MG63 (cell line): ENCODE measurements at regions not wholly inside any gene's neighbourhood (a gene's known extent, or its start where the extent isn't known, plus 50 kb on each side); places are given as distances from the start of the nearest gene placed in this dataset.
A peak's percentile ranks its signal among the peaks of the same experiment; 100 is the strongest.

ENCODE experiments used
- DNase-seq: peaks from one replicate; pipeline ENCODE4 v3.0.0-alpha.2; 2020
- H3K27me3 ChIP-seq: fragments of 250-450 bp; sonication (Bioruptor Pico); 2 replicates; pipeline ENCODE4 v1.5.1; 2020; ENCODE audit warnings: mild to moderate bottlenecking, moderate library complexity
- H3K36me3 ChIP-seq: fragments of 250-450 bp; sonication (Bioruptor Pico); 2 replicates; pipeline ENCODE4 v1.5.1; 2020; ENCODE audit warnings: mild to moderate bottlenecking, moderate library complexity
- H3K4me3 ChIP-seq: fragments of 250-450 bp; sonication (Bioruptor Pico); 2 replicates; pipeline ENCODE4 v1.5.1; 2020; ENCODE audit warnings: mild to moderate bottlenecking, moderate library complexity
- H3K9me3 ChIP-seq: fragments of 250-450 bp; sonication (Bioruptor Pico); 2 replicates; pipeline ENCODE4 v1.5.1; 2020; ENCODE audit warnings: mild to moderate bottlenecking, moderate library complexity

- no peak for DNase-seq
- peaks cover 5% of the 10 kb centered on the region for H3K27me3 ChIP-seq
- no peaks in the 10 kb centered on the region for H3K9me3 ChIP-seq
- H3K36me3 ChIP-seq = no peaks in the 10 kb centered on the region
- no peak overlapping the region for H3K4me3 ChIP-seq
These were observed 65.0 kb downstream of the NOL4 start for GRCh38 chr18:34159691-34160185.

GRCh38 chr18:34158881-34159690, 65.6 kb downstream of the NOL4 start:
- no peak overlapping the region for H3K4me3 ChIP-seq
- DNase-seq = peak; percentile 1
- no peaks in the 10 kb centered on the region for H3K36me3 ChIP-seq
- H3K27me3 ChIP-seq = peaks cover 5% of the 10 kb centered on the region
- H3K9me3 ChIP-seq = no peaks in the 10 kb centered on the region

DNA sequence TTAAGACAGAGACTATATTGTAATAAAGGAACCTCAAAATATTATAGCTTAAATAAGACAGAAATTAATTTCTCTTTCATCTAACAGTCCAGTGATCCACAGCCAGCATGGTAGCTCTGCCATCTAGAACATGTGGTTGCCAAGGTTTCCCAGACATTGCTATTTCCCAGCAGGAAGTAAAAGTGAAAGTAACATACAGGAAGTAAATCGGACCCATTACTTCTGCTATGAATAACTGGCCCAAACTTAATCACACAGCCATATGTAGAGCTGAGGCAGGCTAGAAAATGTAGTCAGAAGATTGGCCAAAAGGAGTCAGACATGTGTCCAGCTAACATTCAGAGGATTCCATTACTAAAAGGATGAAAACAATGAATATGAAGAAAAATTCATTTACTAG, 71.0 kb downstream of the NOL4 start:
- no peak for DNase-seq
- H3K9me3 ChIP-seq = no peaks in the 10 kb centered on the region
- H3K4me3 ChIP-seq = peak overlapping the region; percentile 16
- H3K27me3 ChIP-seq = peaks cover 5% of the 10 kb centered on the region
- no peaks in the 10 kb centered on the region for H3K36me3 ChIP-seq

DNA sequence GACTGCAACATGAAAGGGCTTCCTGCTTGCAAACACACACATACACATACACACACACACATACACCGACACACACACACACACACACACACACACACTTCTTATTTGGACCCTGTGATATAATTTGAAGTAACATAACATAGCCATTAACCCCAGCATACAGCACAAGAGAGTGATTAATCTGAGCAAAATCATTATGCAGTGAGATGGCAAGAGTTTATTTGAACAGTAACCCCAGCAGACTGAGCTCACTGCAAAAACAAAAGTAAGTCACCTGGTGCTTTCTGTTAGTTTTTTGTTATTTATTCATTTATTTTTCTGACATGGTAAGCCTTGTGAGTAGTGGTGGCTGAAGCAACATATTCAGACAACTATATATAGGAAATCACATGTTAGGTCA, 93.7 kb downstream of the NOL4 start:
- Histone ChIP-seq H3K36me3 (no peaks in the 10 kb centered on the region), H3K9me3 (no peaks in the 10 kb centered on the region), H3K27me3 (no peaks in the 10 kb centered on the region), H3K4me3 (no peak overlapping the region)
- no peak for DNase-seq

DNA sequence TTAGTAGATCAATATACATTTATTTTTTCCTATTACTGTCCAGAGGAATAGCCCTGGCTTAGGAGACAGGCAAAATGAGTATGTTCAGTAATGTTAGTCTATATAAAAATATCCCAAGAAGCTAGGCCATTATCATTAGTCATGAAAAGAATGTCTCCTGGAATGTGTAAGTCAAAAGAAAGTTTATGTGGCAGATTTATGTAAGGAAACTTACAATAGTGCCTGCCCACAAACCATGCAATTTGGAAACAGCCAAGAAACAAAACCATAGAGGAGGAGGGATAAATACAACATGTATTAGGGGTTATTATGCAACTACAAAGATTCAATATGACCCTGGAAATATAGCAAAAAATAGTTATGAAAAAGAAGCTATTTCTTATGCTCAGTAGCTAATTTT, 96.3 kb downstream of the NOL4 start:
- no peaks in the 10 kb centered on the region for H3K9me3 ChIP-seq
- no peaks in the 10 kb centered on the region for H3K36me3 ChIP-seq
- H3K27me3 ChIP-seq = no peaks in the 10 kb centered on the region
- no peak for DNase-seq
- H3K4me3 ChIP-seq = no peak overlapping the region

GRCh38 chr18:34126121-34126520, 98.6 kb downstream of the NOL4 start:
- H3K27me3 ChIP-seq = no peaks in the 10 kb centered on the region
- DNase-seq = no peak
- no peak overlapping the region for H3K4me3 ChIP-seq
- H3K36me3 ChIP-seq = no peaks in the 10 kb centered on the region
- no peaks in the 10 kb centered on the region for H3K9me3 ChIP-seq

GRCh38 chr18:34122724-34123334, 101.9 kb downstream of the NOL4 start:
- no peak overlapping the region for H3K4me3 ChIP-seq
- H3K36me3 ChIP-seq = no peaks in the 10 kb centered on the region
- no peaks in the 10 kb centered on the region for H3K27me3 ChIP-seq
- DNase-seq = peak; percentile 1
- H3K9me3 ChIP-seq = no peaks in the 10 kb centered on the region

GRCh38 chr18:34121200-34121721, 103.5 kb downstream of the NOL4 start:
- Histone ChIP-seq H3K4me3 (no peak overlapping the region), H3K27me3 (no peaks in the 10 kb centered on the region), H3K9me3 (no peaks in the 10 kb centered on the region), H3K36me3 (no peaks in the 10 kb centered on the region)
- DNase-seq = no peak

DNA sequence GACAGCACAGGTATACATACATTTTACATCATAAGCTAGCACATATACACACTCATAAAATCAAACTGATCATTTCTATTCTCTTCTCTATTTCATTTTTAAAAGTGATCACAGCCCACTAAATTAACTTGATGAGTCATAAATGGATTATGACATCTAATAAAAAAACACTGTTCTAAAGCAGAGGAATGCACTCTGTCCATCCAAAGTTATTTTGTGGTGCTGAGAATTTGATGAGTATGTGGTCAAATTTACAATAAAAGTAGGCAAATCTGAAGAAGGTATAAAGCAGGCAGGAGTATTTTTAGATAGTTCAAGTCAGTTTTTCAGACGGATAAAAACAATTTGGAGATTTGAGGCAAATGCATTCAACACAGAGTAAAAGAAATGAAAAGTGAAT, 104.4 kb downstream of the NOL4 start:
- no peak for DNase-seq
- Histone ChIP-seq H3K36me3 (no peaks in the 10 kb centered on the region), H3K27me3 (no peaks in the 10 kb centered on the region), H3K4me3 (no peak overlapping the region), H3K9me3 (no peaks in the 10 kb centered on the region)

- Histone ChIP-seq H3K9me3 (no peaks in the 10 kb centered on the region), H3K27me3 (no peaks in the 10 kb centered on the region), H3K4me3 (no peak overlapping the region), H3K36me3 (no peaks in the 10 kb centered on the region)
- no peak for DNase-seq
These were observed 107.4 kb downstream of the NOL4 start for GRCh38 chr18:34117319-34117718.

- DNase-seq = no peak
- no peaks in the 10 kb centered on the region for H3K27me3 ChIP-seq
- no peaks in the 10 kb centered on the region for H3K9me3 ChIP-seq
- no peak overlapping the region for H3K4me3 ChIP-seq
- no peaks in the 10 kb centered on the region for H3K36me3 ChIP-seq
These were observed 109.2 kb downstream of the NOL4 start for GRCh38 chr18:34115409-34116081.

- H3K36me3 ChIP-seq = no peaks in the 10 kb centered on the region
- no peaks in the 10 kb centered on the region for H3K9me3 ChIP-seq
- H3K27me3 ChIP-seq = no peaks in the 10 kb centered on the region
- DNase-seq = no peak
- no peak overlapping the region for H3K4me3 ChIP-seq
These were observed 109.7 kb downstream of the NOL4 start for GRCh38 chr18:34114996-34115395.

DNA sequence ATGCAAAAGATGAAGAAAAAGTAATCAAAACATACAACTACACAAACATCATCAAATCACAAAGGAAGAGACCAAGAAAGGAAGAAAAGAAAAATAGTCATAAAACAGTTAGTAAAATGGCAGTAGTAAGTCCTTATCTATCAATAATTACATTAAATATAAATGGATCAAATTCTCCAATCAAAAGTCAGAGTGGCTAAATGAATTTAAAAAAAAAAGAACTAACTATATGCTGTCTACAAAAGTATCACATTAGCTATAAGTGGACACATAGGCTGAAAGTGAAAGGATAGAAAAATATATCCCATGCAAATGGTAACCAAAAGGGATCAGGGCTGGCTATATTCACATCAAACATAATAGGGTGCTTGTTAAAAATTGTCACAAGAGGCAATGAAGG, 116.5 kb downstream of the NOL4 start:
- Histone ChIP-seq H3K27me3 (no peaks in the 10 kb centered on the region), H3K36me3 (no peaks in the 10 kb centered on the region), H3K9me3 (peaks cover 5% of the 10 kb centered on the region; the same call in 1 of the 2 replicates), H3K4me3 (no peak overlapping the region)
- DNase-seq = no peak

DNA sequence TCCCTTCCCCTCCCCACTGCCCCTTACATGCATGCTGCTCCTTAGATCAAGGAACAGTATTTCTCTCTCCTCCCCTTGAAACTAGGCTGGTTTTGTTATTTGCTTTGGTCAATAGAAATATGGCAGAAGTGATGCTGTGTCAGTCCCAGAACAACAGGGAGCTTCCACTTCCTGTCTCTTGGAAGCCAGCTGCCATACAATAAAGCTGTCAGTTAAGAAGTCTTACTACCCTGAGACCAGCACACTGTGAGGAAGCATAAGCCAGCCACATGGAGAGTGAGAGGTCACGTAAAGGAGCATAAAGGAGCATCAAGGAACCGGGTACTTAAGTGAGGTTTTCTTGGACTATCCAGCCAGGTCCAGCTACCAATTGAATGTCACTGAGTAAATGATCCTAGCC, 126.6 kb downstream of the NOL4 start:
- H3K4me3 ChIP-seq = no peak overlapping the region
- H3K9me3 ChIP-seq = no peaks in the 10 kb centered on the region
- H3K27me3 ChIP-seq = no peaks in the 10 kb centered on the region
- no peak for DNase-seq
- no peaks in the 10 kb centered on the region for H3K36me3 ChIP-seq

DNA sequence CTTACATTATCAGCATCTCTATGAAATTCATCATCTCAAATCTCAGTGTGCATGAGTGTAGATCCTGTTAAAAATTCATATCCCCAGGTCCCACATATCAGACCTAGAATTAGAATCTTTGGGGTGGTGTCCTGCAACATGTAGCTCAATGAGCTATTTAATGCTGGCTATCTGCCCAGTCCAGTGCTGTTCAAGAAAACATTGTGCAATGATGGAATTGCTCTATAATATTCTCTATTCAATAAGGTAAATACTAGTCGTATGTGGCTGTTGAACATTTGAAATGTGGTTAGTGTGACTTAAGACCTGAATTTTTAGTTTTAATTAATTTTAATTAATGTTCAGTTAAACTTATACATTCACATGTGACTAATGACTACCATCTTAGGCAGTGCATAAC, 127.4 kb downstream of the NOL4 start:
- DNase-seq = no peak
- Histone ChIP-seq H3K9me3 (no peaks in the 10 kb centered on the region), H3K36me3 (no peaks in the 10 kb centered on the region), H3K27me3 (no peaks in the 10 kb centered on the region), H3K4me3 (no peak overlapping the region)

GRCh38 chr18:34094148-34094547, 130.6 kb downstream of the NOL4 start:
- no peaks in the 10 kb centered on the region for H3K9me3 ChIP-seq
- no peaks in the 10 kb centered on the region for H3K36me3 ChIP-seq
- no peak overlapping the region for H3K4me3 ChIP-seq
- H3K27me3 ChIP-seq = no peaks in the 10 kb centered on the region
- no peak for DNase-seq

GRCh38 chr18:34092796-34093195, 131.9 kb downstream of the NOL4 start:
- no peak for DNase-seq
- H3K36me3 ChIP-seq = no peaks in the 10 kb centered on the region
- no peak overlapping the region for H3K4me3 ChIP-seq
- H3K9me3 ChIP-seq = no peaks in the 10 kb centered on the region
- no peaks in the 10 kb centered on the region for H3K27me3 ChIP-seq
